ENCODE measurements at regions not wholly inside any gene's neighbourhood (a gene's known extent, or its start where the extent isn't known, plus 50 kb on each side); places are given as distances from the start of the nearest gene placed in this dataset.

GRCh38 chr5:114249823-114250222, 112.0 kb upstream of the KCNN2 start:
- TF ChIP-seq POLR2A (IDR thresholded peaks at IDR 0.05; ENCODE audit: low read length), result no peak
- no peak for TF ChIP-seq GATA1 (IDR thresholded peaks at IDR 0.05; ENCODE audit: low read depth, low read length)

Data from erythroblast (primary cell).